ENCODE measurements at regions not wholly inside any gene's neighbourhood (a gene's known extent, or its start where the extent isn't known, plus 50 kb on each side); places are given as distances from the start of the nearest gene placed in this dataset.

- TF ChIP-seq EZH2 (optimal IDR thresholded peaks at IDR 0.05; ENCODE audit: low read depth, low read length) = no peak
- TF ChIP-seq, protein P1, sequence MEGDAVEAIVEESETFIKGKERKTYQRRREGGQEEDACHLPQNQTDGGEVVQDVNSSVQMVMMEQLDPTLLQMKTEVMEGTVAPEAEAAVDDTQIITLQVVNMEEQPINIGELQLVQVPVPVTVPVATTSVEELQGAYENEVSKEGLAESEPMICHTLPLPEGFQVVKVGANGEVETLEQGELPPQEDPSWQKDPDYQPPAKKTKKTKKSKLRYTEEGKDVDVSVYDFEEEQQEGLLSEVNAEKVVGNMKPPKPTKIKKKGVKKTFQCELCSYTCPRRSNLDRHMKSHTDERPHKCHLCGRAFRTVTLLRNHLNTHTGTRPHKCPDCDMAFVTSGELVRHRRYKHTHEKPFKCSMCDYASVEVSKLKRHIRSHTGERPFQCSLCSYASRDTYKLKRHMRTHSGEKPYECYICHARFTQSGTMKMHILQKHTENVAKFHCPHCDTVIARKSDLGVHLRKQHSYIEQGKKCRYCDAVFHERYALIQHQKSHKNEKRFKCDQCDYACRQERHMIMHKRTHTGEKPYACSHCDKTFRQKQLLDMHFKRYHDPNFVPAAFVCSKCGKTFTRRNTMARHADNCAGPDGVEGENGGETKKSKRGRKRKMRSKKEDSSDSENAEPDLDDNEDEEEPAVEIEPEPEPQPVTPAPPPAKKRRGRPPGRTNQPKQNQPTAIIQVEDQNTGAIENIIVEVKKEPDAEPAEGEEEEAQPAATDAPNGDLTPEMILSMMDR (IDR thresholded peaks at IDR 0.05; ENCODE audit: low read length) = no peak
Measured at GRCh38 chr1:187956975-187957374, 1128.2 kb downstream of the PLA2G4A start.

Measured in MM.1S (cell line).